HEK293 (cell line): ENCODE measurements at regions not wholly inside any gene's neighbourhood (a gene's known extent, or its start where the extent isn't known, plus 50 kb on each side); places are given as distances from the start of the nearest gene placed in this dataset.

ENCODE experiments used
- CTCF ChIA-PET: fragments of 350-600 bp; formaldehyde crosslinking; extraction: SDS; loops from one replicate; lab custom pipeline; 2021; ENCODE audit warnings: antibody characterized with exemption; lab: Yijun Ruan, JAX
- POLR2A ChIA-PET: fragments of 300-600 bp; formaldehyde crosslinking; extraction: SDS; loops from one replicate; lab custom pipeline; 2020; ENCODE audit warnings: antibody characterized with exemption, inconsistent platforms; lab: Yijun Ruan, JAX
- H3K27ac ChIP-seq: fragments of 200-500 bp; sonication (Bioruptor generic); 2 replicates; pipeline ENCODE4 v1.5.1; 2014; ENCODE audit warnings: low read depth, low read length, control low read depth, inconsistent platforms; ENCODE audit errors: extremely low read depth
- H3K36me3 ChIP-seq, 2 experiments: fragments of 200-500 bp in 1 of 2; sonication (Bioruptor generic) in 1 of 2; 1 replicate in 1 of 2; 2 replicates in 1 of 2; pipeline ENCODE4 v1.5.1; 2014 to 2017; ENCODE audit warnings: inconsistent platforms in 2 of 2, low read length in 2 of 2; ENCODE audit not compliant: control insufficient read depth in 2 of 2, insufficient read depth in 1 of 2
- H3K4me1 ChIP-seq: fragments of 200-500 bp; sonication (Bioruptor generic); 2 replicates; pipeline ENCODE4 v1.5.1; 2014; ENCODE audit warnings: mild to moderate bottlenecking, low read length, inconsistent platforms; ENCODE audit not compliant: control insufficient read depth, insufficient read depth
- H3K4me3 ChIP-seq: 2 replicates; pipeline ENCODE4 v1.5.1; 2011; ENCODE audit warnings: low read depth, mild to moderate bottlenecking, control low read depth, low read length, moderate library complexity
- H3K9me3 ChIP-seq: fragments of 200-500 bp; sonication (Bioruptor generic); 2 replicates; pipeline ENCODE4 v1.5.1; 2014; ENCODE audit warnings: low read depth, low read length, inconsistent platforms; ENCODE audit not compliant: control insufficient read depth, insufficient read depth
- GLIS2 ChIP-seq: fragments of 450-650 bp; formaldehyde crosslinking; IDR thresholded peaks from 2 replicates; pipeline ENCODE4 v1.5.1; 2016; ENCODE audit warnings: missing biosample characterization, missing genetic modification characterization
- IKZF3 ChIP-seq: fragments of 450-650 bp; IDR thresholded peaks from 2 replicates; pipeline ENCODE4 v1.5.0; 2018; ENCODE audit warnings: missing biosample characterization, mild to moderate bottlenecking, missing genetic modification characterization, moderate library complexity
- OSR2 ChIP-seq: fragments of 450-650 bp; formaldehyde crosslinking; IDR thresholded peaks from 2 replicates; pipeline ENCODE4 v1.5.1; 2016; ENCODE audit warnings: missing biosample characterization, missing genetic modification characterization
- ZNF138 ChIP-seq: fragments of 450-650 bp; formaldehyde crosslinking; IDR thresholded peaks from 2 replicates; pipeline ENCODE4 v1.5.1; 2016; ENCODE audit warnings: missing biosample characterization, missing genetic modification characterization, borderline replicate concordance
- ZNF16 ChIP-seq: fragments of 450-650 bp; formaldehyde crosslinking; IDR thresholded peaks from 2 replicates; pipeline ENCODE4 v1.5.1; 2016; ENCODE audit warnings: low read depth, missing biosample characterization, missing genetic modification characterization
- ZNF23 ChIP-seq: fragments of 450-650 bp; formaldehyde crosslinking; IDR thresholded peaks from 2 replicates; pipeline ENCODE4 v1.5.1; 2016; ENCODE audit warnings: missing biosample characterization, missing genetic modification characterization, borderline replicate concordance
- ZNF266 ChIP-seq: fragments of 450-650 bp; formaldehyde crosslinking; IDR thresholded peaks from 2 replicates; pipeline ENCODE4 v1.5.1; 2016; ENCODE audit warnings: missing biosample characterization, missing genetic modification characterization, low read depth
- ZNF335 ChIP-seq: fragments of 450-650 bp; formaldehyde crosslinking; conservative IDR thresholded peaks from 2 replicates; pipeline ENCODE4 v1.5.1; 2016; ENCODE audit warnings: missing biosample characterization, missing genetic modification characterization
- ZNF354C ChIP-seq: fragments of 450-650 bp; formaldehyde crosslinking; IDR thresholded peaks from 2 replicates; pipeline ENCODE4 v1.5.1; 2016; ENCODE audit warnings: missing biosample characterization, missing genetic modification characterization, low read depth, borderline replicate concordance
- ZNF473 ChIP-seq: fragments of 450-650 bp; formaldehyde crosslinking; IDR thresholded peaks from 2 replicates; pipeline ENCODE4 v1.5.1; 2017; ENCODE audit warnings: missing biosample characterization, missing genetic modification characterization
- ZNF571 ChIP-seq: fragments of 450-650 bp; formaldehyde crosslinking; IDR thresholded peaks from 2 replicates; pipeline ENCODE4 v1.5.0; 2017; ENCODE audit warnings: missing biosample characterization, missing genetic modification characterization
- ZNF664 ChIP-seq: fragments of 450-650 bp; formaldehyde crosslinking; IDR thresholded peaks from 2 replicates; pipeline ENCODE4 v1.5.1; 2016; ENCODE audit warnings: missing biosample characterization, missing genetic modification characterization
- TF ChIP-seq, protein P1 (sequence below): fragments of 450-650 bp; formaldehyde crosslinking; IDR thresholded peaks from 2 replicates; pipeline ENCODE4 v1.5.1; 2016; ENCODE audit warnings: missing biosample characterization, missing genetic modification characterization
- TF ChIP-seq, protein P2 (sequence below): fragments of 450-650 bp; formaldehyde crosslinking; IDR thresholded peaks from 2 replicates; pipeline ENCODE4 v1.5.1; 2016; ENCODE audit warnings: missing biosample characterization, missing genetic modification characterization
- TF ChIP-seq, protein P3 (sequence below): fragments of 450-650 bp; formaldehyde crosslinking; IDR thresholded peaks from 2 replicates; pipeline ENCODE4 v1.5.1; 2016; ENCODE audit warnings: missing biosample characterization, missing genetic modification characterization
- TF ChIP-seq, protein P4 (sequence below): fragments of 450-650 bp; formaldehyde crosslinking; IDR thresholded peaks from 2 replicates; pipeline ENCODE4 v1.5.1; 2016; ENCODE audit warnings: missing biosample characterization, missing genetic modification characterization

DNA sequence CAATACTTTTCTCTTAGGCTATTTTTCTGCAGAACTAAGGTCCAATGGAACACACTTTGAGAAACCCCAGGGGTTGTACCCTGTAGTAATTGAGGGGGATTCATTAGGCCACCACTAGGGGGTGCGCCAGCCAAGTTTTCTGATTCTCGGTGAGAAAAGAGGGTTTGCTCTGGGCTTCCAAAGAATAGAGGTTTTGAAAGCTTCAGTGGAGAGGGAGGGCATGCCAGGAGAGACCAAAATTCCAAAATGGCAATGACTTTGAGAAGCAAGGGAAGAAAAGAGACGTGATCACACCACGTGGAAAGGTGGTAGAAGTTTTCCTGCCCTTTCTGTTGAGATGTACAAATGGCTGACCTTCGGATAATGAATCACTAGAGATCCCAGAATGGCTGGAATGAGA is 323.3 kb downstream of the RPS6KC1 start (continued):
- TF ChIP-seq ZNF335: no peak

DNA sequence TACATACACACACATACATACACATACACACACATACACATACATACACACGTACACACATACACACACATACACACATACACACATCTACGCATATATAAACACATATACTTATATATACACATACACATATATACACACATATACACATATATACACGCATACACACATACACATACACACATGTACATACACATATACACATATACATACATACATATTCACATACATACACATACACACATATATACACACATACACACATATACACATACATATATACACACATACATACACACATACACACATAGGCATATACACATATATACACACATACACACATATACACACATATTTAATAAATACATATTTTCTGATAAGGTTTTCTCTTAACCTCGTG is 324.0 kb downstream of the RPS6KC1 start:
- H3K4me3 ChIP-seq: no peak overlapping the region
- ChIA-PET CTCF (interaction anchor here (0.6 to 1.2 kb wide), 3 partner anchors 12 to 750 kb away, joined by 3 read pairs; no protein-coding TSS in a partner anchor), POLR2A (no interaction called here)
- TF ChIP-seq OSR2 (tag by site-specific recombination) (no peak), ZNF664 (tag by site-specific recombination) (no peak), ZNF335 (no peak), ZNF23 (tag by site-specific recombination) (no peak), ZNF571 (tag by site-specific recombination) (no peak)
- TF ChIP-seq, protein P1, sequence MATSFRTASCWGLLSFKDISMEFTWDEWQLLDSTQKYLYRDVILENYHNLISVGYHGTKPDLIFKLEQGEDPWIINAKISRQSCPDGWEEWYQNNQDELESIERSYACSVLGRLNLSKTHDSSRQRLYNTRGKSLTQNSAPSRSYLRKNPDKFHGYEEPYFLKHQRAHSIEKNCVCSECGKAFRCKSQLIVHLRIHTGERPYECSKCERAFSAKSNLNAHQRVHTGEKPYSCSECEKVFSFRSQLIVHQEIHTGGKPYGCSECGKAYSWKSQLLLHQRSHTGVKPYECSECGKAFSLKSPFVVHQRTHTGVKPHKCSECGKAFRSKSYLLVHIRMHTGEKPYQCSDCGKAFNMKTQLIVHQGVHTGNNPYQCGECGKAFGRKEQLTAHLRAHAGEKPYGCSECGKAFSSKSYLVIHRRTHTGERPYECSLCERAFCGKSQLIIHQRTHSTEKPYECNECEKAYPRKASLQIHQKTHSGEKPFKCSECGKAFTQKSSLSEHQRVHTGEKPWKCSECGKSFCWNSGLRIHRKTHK (tag by site-specific recombination): no peak
- TF ChIP-seq, protein P2, sequence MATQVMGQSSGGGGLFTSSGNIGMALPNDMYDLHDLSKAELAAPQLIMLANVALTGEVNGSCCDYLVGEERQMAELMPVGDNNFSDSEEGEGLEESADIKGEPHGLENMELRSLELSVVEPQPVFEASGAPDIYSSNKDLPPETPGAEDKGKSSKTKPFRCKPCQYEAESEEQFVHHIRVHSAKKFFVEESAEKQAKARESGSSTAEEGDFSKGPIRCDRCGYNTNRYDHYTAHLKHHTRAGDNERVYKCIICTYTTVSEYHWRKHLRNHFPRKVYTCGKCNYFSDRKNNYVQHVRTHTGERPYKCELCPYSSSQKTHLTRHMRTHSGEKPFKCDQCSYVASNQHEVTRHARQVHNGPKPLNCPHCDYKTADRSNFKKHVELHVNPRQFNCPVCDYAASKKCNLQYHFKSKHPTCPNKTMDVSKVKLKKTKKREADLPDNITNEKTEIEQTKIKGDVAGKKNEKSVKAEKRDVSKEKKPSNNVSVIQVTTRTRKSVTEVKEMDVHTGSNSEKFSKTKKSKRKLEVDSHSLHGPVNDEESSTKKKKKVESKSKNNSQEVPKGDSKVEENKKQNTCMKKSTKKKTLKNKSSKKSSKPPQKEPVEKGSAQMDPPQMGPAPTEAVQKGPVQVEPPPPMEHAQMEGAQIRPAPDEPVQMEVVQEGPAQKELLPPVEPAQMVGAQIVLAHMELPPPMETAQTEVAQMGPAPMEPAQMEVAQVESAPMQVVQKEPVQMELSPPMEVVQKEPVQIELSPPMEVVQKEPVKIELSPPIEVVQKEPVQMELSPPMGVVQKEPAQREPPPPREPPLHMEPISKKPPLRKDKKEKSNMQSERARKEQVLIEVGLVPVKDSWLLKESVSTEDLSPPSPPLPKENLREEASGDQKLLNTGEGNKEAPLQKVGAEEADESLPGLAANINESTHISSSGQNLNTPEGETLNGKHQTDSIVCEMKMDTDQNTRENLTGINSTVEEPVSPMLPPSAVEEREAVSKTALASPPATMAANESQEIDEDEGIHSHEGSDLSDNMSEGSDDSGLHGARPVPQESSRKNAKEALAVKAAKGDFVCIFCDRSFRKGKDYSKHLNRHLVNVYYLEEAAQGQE (tag by site-specific recombination): no peak
- no peaks in the 10 kb centered on the region for H3K9me3 ChIP-seq
- no peaks in the 10 kb centered on the region for H3K4me1 ChIP-seq
- H3K36me3 ChIP-seq: no peaks in the 10 kb centered on the region
- H3K27ac ChIP-seq: no peak overlapping the region

DNA sequence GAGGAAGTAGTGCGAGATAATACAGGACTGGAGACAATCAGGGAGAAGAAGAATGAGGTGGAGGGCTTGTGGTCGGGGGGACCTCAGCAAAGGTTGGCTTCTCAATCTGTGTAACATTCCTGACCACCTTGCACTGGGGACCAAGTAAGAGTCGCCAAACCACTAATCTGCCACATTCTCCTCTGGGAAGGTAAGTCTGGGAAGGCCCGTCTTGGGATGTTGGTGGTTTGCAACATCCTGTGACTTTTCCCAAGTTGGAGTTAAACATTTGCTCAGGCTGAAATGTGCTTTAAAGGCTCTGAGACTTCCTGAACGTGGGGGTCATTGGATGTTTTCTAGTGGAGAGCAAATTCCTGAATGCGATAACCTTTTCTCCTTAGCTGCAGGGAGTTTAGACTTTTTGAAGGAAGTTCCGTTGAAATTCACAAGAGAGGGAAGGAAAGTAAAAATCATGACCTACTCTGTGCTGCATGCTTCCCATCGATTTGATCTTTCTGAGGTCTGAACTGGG is 325.9 kb downstream of the RPS6KC1 start:
- Histone ChIP-seq H3K36me3 (no peaks in the 10 kb centered on the region), H3K4me3 (no peak overlapping the region), H3K9me3 (no peaks in the 10 kb centered on the region), H3K27ac (no peak overlapping the region), H3K4me1 (no peaks in the 10 kb centered on the region)
- CTCF ChIA-PET: interaction anchor here (1.2 kb wide), 1 partner anchor 12 kb away, joined by 3 read pairs; no protein-coding TSS in a partner anchor
- TF ChIP-seq, protein P3, sequence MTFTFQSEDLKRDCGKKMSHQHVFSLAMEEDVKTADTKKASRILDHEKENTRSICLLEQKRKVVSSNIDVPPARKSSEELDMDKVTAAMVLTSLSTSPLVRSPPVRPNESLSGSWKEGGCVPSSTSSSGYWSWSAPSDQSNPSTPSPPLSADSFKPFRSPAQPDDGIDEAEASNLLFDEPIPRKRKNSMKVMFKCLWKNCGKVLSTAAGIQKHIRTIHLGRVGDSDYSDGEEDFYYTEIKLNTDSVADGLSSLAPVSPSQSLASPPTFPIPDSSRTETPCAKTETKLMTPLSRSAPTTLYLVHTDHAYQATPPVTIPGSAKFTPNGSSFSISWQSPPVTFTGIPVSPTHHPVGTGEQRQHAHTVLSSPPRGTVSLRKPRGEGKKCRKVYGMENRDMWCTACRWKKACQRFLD: no peak
- no peak for TF ChIP-seq IKZF3 (tag by site-specific recombination)
- TF ChIP-seq ZNF473: no peak
- no peak for TF ChIP-seq GLIS2 (tag by site-specific recombination)
- TF ChIP-seq, protein P4, sequence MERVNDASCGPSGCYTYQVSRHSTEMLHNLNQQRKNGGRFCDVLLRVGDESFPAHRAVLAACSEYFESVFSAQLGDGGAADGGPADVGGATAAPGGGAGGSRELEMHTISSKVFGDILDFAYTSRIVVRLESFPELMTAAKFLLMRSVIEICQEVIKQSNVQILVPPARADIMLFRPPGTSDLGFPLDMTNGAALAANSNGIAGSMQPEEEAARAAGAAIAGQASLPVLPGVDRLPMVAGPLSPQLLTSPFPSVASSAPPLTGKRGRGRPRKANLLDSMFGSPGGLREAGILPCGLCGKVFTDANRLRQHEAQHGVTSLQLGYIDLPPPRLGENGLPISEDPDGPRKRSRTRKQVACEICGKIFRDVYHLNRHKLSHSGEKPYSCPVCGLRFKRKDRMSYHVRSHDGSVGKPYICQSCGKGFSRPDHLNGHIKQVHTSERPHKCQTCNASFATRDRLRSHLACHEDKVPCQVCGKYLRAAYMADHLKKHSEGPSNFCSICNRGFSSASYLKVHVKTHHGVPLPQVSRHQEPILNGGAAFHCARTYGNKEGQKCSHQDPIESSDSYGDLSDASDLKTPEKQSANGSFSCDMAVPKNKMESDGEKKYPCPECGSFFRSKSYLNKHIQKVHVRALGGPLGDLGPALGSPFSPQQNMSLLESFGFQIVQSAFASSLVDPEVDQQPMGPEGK (tag by site-specific recombination): no peak
- TF ChIP-seq ZNF138: no peak
- no peak for TF ChIP-seq ZNF16 (tag by site-specific recombination)
- no peak for TF ChIP-seq ZNF354C
- no peak for TF ChIP-seq ZNF266 (tag by site-specific recombination)
- no peak for TF ChIP-seq ZNF23 (tag by site-specific recombination)
- POLR2A ChIA-PET: no interaction called here
